ENCODE measurements at regions not wholly inside any gene's neighbourhood (a gene's known extent, or its start where the extent isn't known, plus 50 kb on each side); places are given as distances from the start of the nearest gene placed in this dataset.

- DNase-seq (ENCODE audit: low read depth) = no peak
- H3K4me3 ChIP-seq (ENCODE audit: low read depth, low read length) = no peak overlapping the region
- TF ChIP-seq, protein P1, sequence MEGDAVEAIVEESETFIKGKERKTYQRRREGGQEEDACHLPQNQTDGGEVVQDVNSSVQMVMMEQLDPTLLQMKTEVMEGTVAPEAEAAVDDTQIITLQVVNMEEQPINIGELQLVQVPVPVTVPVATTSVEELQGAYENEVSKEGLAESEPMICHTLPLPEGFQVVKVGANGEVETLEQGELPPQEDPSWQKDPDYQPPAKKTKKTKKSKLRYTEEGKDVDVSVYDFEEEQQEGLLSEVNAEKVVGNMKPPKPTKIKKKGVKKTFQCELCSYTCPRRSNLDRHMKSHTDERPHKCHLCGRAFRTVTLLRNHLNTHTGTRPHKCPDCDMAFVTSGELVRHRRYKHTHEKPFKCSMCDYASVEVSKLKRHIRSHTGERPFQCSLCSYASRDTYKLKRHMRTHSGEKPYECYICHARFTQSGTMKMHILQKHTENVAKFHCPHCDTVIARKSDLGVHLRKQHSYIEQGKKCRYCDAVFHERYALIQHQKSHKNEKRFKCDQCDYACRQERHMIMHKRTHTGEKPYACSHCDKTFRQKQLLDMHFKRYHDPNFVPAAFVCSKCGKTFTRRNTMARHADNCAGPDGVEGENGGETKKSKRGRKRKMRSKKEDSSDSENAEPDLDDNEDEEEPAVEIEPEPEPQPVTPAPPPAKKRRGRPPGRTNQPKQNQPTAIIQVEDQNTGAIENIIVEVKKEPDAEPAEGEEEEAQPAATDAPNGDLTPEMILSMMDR (IDR thresholded peaks at IDR 0.05; ENCODE audit: control insufficient read depth, extremely low read depth, insufficient read depth) = no peak
Measured at GRCh38 chr11:129270446-129270845, 78.3 kb upstream of the ARHGAP32 start.

DNA sequence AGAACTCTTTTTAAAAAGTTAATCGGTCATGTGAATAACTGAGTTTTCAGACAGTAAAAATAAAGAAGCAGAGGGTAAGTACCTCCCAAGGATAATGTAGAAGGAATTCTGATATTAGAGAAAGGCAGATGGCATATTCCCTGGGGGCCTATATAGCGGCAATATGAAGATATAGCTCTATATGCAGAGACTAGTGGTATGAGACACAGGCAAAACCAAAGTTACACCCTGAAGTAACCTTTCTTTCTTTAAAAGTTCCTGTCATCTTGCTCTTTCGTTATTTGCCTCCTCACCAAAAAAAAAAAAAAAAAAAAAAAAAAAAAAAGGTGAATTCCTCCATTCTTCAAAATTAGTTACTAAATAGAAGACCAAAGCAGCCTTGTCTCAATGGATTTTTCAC lies 76.2 kb upstream of the ARHGAP32 start:
- TF ChIP-seq, protein P1 (IDR thresholded peaks at IDR 0.05; ENCODE audit: control insufficient read depth, extremely low read depth, insufficient read depth) = no peak
- DNase-seq (ENCODE audit: low read depth) = no peak
- H3K4me3 ChIP-seq (ENCODE audit: low read depth, low read length) = no peak overlapping the region

- DNase-seq (ENCODE audit: low read depth) = no peak
- TF ChIP-seq, protein P1 (IDR thresholded peaks at IDR 0.05; ENCODE audit: control insufficient read depth, extremely low read depth, insufficient read depth) = no peak
Measured at GRCh38 chr11:129267716-129268115, 75.6 kb upstream of the ARHGAP32 start.

GRCh38 chr11:129266536-129266935 lies 74.4 kb upstream of the ARHGAP32 start:
- DNase-seq (ENCODE audit: low read depth) = no peak
- no peak overlapping the region for H3K4me3 ChIP-seq (ENCODE audit: low read depth, low read length)
- TF ChIP-seq, protein P1 (IDR thresholded peaks at IDR 0.05; ENCODE audit: control insufficient read depth, extremely low read depth, insufficient read depth) = no peak

More at GRCh38 chr11:129267716-129268115, 75.6 kb upstream of the ARHGAP32 start:
- H3K4me3 ChIP-seq (ENCODE audit: low read depth, low read length) = no peak overlapping the region

DNA sequence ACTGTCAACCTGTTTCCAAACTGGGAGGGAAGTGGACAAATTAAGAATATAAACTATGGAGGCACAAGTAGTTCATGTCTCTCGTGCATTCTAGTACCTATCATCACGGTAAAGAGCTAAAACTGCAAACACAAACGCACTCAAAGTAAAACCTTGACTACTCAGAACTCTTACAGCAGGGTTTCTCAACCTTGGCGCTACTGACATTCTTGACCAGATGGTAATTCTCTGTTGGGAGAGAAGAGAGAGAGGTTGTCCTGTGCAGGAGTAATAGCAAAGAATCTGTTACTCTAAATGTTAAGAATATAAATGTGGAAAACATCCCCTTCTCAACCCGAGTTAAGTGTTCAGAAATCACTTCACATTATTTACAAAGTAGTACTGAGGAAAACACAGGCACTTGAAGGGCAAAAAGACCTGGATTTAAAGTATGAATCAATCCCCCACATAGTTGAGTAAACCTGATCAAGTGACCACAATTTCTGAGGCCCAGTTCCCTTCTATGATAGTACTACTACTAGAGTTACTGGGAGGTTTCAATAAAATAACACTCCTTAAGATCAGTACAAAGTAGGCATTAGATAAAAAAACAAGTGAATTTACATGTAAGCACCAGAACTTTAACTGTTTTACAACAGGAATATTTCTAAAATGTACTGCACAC lies 73.1 kb upstream of the ARHGAP32 start:
- H3K4me3 ChIP-seq (ENCODE audit: low read depth, low read length) = no peak overlapping the region
- DNase-seq (ENCODE audit: low read depth) = no peak
- TF ChIP-seq, protein P1 (IDR thresholded peaks at IDR 0.05; ENCODE audit: control insufficient read depth, extremely low read depth, insufficient read depth) = no peak

DNA sequence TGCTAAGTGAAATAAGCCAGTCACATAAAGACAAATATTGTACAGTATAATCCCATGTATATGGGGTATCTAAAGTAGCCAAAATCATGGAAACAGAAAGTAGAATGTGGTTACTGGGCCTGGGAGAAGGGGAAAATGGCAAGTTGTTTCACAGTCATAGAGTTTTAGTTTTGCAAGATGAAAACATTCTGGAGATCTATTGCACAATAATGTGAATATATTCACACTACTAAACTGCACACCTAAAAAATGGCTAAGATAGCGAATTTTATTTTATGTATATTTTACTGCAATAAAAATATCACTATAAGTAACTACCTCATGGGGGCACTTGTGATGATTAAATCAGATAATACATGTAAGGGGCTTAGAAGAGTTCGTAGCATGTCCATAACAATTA lies 72.0 kb upstream of the ARHGAP32 start:
- TF ChIP-seq, protein P1 (IDR thresholded peaks at IDR 0.05; ENCODE audit: control insufficient read depth, extremely low read depth, insufficient read depth) = no peak
- DNase-seq (ENCODE audit: low read depth) = no peak
- no peak overlapping the region for H3K4me3 ChIP-seq (ENCODE audit: low read depth, low read length)

DNA sequence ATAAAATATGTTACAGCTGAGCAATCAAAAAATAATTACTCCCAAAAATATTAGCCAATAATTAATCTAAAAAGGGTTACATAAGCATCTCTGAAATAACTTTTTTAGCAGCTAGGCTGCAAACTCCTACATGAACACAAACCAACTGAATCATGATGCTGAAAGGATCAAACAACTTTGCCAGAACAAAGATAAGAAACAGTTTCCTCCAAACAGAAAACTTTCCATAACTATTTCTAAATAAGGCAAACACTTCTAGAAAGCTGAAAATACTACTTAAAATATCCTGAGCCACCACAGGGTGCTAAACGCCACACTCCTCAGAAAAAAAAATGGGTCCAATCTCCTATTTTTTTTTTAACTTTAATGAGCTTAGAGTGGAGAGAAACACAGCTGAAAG lies 68.6 kb upstream of the ARHGAP32 start:
- H3K4me3 ChIP-seq (ENCODE audit: low read depth, low read length) = no peak overlapping the region
- DNase-seq (ENCODE audit: low read depth) = no peak
- TF ChIP-seq, protein P1 (IDR thresholded peaks at IDR 0.05; ENCODE audit: control insufficient read depth, extremely low read depth, insufficient read depth) = no peak

All from LNCaP clone FGC (cell line).